HEK293 (cell line): ENCODE measurements at regions not wholly inside any gene's neighbourhood (a gene's known extent, or its start where the extent isn't known, plus 50 kb on each side); places are given as distances from the start of the nearest gene placed in this dataset.
"Not testable (repeated sequence)": the region's sequence is repeated elsewhere in the genome, so short reads cannot be mapped to it uniquely, and the experiment has no call there.

ENCODE experiments used
- CTCF ChIA-PET: fragments of 350-600 bp; formaldehyde crosslinking; extraction: SDS; loops from one replicate; lab custom pipeline; 2021; ENCODE audit warnings: antibody characterized with exemption; lab: Yijun Ruan, JAX
- POLR2A ChIA-PET: fragments of 300-600 bp; formaldehyde crosslinking; extraction: SDS; loops from one replicate; lab custom pipeline; 2020; ENCODE audit warnings: antibody characterized with exemption, inconsistent platforms; lab: Yijun Ruan, JAX
- H3K27ac ChIP-seq: fragments of 200-500 bp; sonication (Bioruptor generic); 2 replicates; pipeline ENCODE4 v1.5.1; 2014; ENCODE audit warnings: low read depth, low read length, control low read depth, inconsistent platforms; ENCODE audit errors: extremely low read depth
- H3K36me3 ChIP-seq, 2 experiments: fragments of 200-500 bp in 1 of 2; sonication (Bioruptor generic) in 1 of 2; 1 replicate in 1 of 2; 2 replicates in 1 of 2; pipeline ENCODE4 v1.5.1; 2014 to 2017; ENCODE audit warnings: inconsistent platforms in 2 of 2, low read length in 2 of 2; ENCODE audit not compliant: control insufficient read depth in 2 of 2, insufficient read depth in 1 of 2
- H3K4me1 ChIP-seq: fragments of 200-500 bp; sonication (Bioruptor generic); 2 replicates; pipeline ENCODE4 v1.5.1; 2014; ENCODE audit warnings: mild to moderate bottlenecking, low read length, inconsistent platforms; ENCODE audit not compliant: control insufficient read depth, insufficient read depth
- H3K4me3 ChIP-seq: 2 replicates; pipeline ENCODE4 v1.5.1; 2011; ENCODE audit warnings: low read depth, mild to moderate bottlenecking, control low read depth, low read length, moderate library complexity
- H3K9me3 ChIP-seq: fragments of 200-500 bp; sonication (Bioruptor generic); 2 replicates; pipeline ENCODE4 v1.5.1; 2014; ENCODE audit warnings: low read depth, low read length, inconsistent platforms; ENCODE audit not compliant: control insufficient read depth, insufficient read depth
- IKZF3 ChIP-seq: fragments of 450-650 bp; IDR thresholded peaks from 2 replicates; pipeline ENCODE4 v1.5.0; 2018; ENCODE audit warnings: missing biosample characterization, mild to moderate bottlenecking, missing genetic modification characterization, moderate library complexity
- KLF7 ChIP-seq: fragments of 450-650 bp; formaldehyde crosslinking; IDR thresholded peaks from 2 replicates; pipeline ENCODE4 v1.5.1; 2016; ENCODE audit warnings: missing biosample characterization, missing genetic modification characterization, borderline replicate concordance
- KLF8 ChIP-seq: fragments of 450-650 bp; formaldehyde crosslinking; IDR thresholded peaks from 2 replicates; pipeline ENCODE4 v1.5.1; 2016; ENCODE audit warnings: missing biosample characterization, missing genetic modification characterization
- SALL2 ChIP-seq: fragments of 450-650 bp; formaldehyde crosslinking; IDR thresholded peaks from 2 replicates; pipeline ENCODE4 v1.5.0; 2017; ENCODE audit warnings: missing biosample characterization, mild to moderate bottlenecking, missing genetic modification characterization, borderline replicate concordance
- SP2 ChIP-seq: fragments of 450-650 bp; formaldehyde crosslinking; IDR thresholded peaks from 2 replicates; pipeline ENCODE4 v1.5.1; 2016; ENCODE audit warnings: missing biosample characterization, missing genetic modification characterization
- SP7 ChIP-seq: fragments of 450-650 bp; formaldehyde crosslinking; IDR thresholded peaks from 2 replicates; pipeline ENCODE4 v1.5.1; 2016; ENCODE audit warnings: missing biosample characterization, missing genetic modification characterization
- TRIM28 ChIP-seq: IDR thresholded peaks from 2 replicates; pipeline ENCODE4 v1.6.1; 2011; ENCODE audit warnings: low read length, control low read depth, borderline replicate concordance
- YY2 ChIP-seq: fragments of 450-650 bp; formaldehyde crosslinking; IDR thresholded peaks from 2 replicates; pipeline ENCODE4 v1.5.1; 2016; ENCODE audit warnings: missing biosample characterization, missing genetic modification characterization
- ZBTB7A ChIP-seq: fragments of 450-650 bp; formaldehyde crosslinking; IDR thresholded peaks from 2 replicates; pipeline ENCODE4 v1.5.1; 2016; ENCODE audit warnings: low read depth, missing biosample characterization, missing genetic modification characterization
- ZFP41 ChIP-seq: fragments of 450-650 bp; formaldehyde crosslinking; IDR thresholded peaks from 2 replicates; pipeline ENCODE4 v1.5.1; 2016; ENCODE audit warnings: missing biosample characterization, missing genetic modification characterization, borderline replicate concordance
- ZIC2 ChIP-seq: fragments of 450-650 bp; formaldehyde crosslinking; IDR thresholded peaks from 2 replicates; pipeline ENCODE4 v1.5.1; 2016; ENCODE audit warnings: missing biosample characterization, missing genetic modification characterization
- ZNF324 ChIP-seq: fragments of 450-650 bp; formaldehyde crosslinking; IDR thresholded peaks from 2 replicates; pipeline ENCODE4 v1.5.1; 2016; ENCODE audit warnings: missing biosample characterization, missing genetic modification characterization
- ZNF416 ChIP-seq: fragments of 450-650 bp; formaldehyde crosslinking; IDR thresholded peaks from 2 replicates; pipeline ENCODE4 v1.5.1; 2016; ENCODE audit warnings: missing biosample characterization, missing genetic modification characterization
- ZNF776 ChIP-seq: fragments of 450-650 bp; formaldehyde crosslinking; IDR thresholded peaks from 2 replicates; pipeline ENCODE4 v1.5.0; 2017; ENCODE audit warnings: missing biosample characterization, missing genetic modification characterization, borderline replicate concordance
- TF ChIP-seq, protein P1 (sequence below): sonication (generic); formaldehyde crosslinking; IDR thresholded peaks from 2 replicates; pipeline ENCODE4 v1.8.1; 2022; ENCODE audit warnings: mild to moderate bottlenecking, moderate library complexity, missing genetic modification reagents
- TF ChIP-seq, protein P2 (sequence below): fragments of 450-650 bp; formaldehyde crosslinking; IDR thresholded peaks from 2 replicates; pipeline ENCODE4 v1.5.1; 2017; ENCODE audit warnings: missing biosample characterization, missing genetic modification characterization
- TF ChIP-seq, protein P3 (sequence below): fragments of 450-650 bp; formaldehyde crosslinking; IDR thresholded peaks from 2 replicates; pipeline ENCODE4 v1.5.1; 2017; ENCODE audit warnings: missing biosample characterization, mild to moderate bottlenecking, missing genetic modification characterization, moderate library complexity
- TF ChIP-seq, protein P4 (sequence below): fragments of 450-650 bp; formaldehyde crosslinking; IDR thresholded peaks from 2 replicates; pipeline ENCODE4 v1.5.1; 2016; ENCODE audit warnings: missing biosample characterization, missing genetic modification characterization, low read depth

DNA sequence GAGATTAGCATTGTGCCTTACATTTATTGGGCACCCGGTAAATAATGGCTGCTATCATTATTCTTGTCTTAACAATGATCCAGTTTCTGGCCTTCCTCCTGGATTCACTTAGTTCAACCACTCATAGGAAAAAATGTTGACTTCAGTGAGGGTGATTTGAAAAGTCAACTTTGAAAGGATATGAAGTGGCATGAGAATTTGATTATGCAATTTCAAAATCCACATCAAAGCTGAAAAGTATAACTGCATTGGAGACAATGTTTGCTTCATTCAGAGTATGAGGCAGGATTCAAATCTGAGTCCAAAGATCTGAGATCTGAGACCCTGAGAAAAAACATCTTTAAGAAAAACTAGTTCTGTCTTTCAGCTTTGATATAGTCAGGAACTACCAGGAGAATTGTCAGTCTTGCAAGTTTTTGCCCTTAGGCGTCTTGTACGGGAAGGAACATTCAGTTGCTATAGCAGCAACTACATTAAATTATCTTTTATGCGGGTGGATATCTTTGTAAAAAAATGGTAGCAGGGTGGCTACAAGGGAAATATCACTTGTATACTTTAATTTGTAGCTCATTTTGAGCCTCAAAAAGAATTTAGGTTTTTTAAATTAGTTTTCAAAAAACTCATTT, 587.5 kb upstream of the LCORL start:
- no peak overlapping the region for H3K4me3 ChIP-seq
- POLR2A ChIA-PET = no interaction called here
- no peak overlapping the region for H3K27ac ChIP-seq
- H3K36me3 ChIP-seq = no peaks in the 10 kb centered on the region
- no peak for TF ChIP-seq TRIM28
- TF ChIP-seq SP7 (tag by site-specific recombination) = no peak
- TF ChIP-seq SALL2 (tag by site-specific recombination) = no peak
- TF ChIP-seq, protein P1, sequence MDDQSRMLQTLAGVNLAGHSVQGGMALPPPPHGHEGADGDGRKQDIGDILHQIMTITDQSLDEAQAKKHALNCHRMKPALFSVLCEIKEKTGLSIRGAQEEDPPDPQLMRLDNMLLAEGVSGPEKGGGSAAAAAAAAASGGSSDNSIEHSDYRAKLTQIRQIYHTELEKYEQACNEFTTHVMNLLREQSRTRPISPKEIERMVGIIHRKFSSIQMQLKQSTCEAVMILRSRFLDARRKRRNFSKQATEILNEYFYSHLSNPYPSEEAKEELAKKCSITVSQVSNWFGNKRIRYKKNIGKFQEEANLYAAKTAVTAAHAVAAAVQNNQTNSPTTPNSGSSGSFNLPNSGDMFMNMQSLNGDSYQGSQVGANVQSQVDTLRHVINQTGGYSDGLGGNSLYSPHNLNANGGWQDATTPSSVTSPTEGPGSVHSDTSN (CRISPR knock-in tag) = no peak
- TF ChIP-seq ZFP41 (tag by site-specific recombination) = no peak
- TF ChIP-seq, protein P2, sequence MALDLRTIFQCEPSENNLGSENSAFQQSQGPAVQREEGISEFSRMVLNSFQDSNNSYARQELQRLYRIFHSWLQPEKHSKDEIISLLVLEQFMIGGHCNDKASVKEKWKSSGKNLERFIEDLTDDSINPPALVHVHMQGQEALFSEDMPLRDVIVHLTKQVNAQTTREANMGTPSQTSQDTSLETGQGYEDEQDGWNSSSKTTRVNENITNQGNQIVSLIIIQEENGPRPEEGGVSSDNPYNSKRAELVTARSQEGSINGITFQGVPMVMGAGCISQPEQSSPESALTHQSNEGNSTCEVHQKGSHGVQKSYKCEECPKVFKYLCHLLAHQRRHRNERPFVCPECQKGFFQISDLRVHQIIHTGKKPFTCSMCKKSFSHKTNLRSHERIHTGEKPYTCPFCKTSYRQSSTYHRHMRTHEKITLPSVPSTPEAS = no peak
- TF ChIP-seq, protein P3, sequence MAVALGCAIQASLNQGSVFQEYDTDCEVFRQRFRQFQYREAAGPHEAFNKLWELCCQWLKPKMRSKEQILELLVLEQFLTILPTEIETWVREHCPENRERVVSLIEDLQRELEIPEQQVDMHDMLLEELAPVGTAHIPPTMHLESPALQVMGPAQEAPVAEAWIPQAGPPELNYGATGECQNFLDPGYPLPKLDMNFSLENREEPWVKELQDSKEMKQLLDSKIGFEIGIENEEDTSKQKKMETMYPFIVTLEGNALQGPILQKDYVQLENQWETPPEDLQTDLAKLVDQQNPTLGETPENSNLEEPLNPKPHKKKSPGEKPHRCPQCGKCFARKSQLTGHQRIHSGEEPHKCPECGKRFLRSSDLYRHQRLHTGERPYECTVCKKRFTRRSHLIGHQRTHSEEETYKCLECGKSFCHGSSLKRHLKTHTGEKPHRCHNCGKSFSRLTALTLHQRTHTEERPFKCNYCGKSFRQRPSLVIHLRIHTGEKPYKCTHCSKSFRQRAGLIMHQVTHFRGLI (tag by site-specific recombination) = no peak
- TF ChIP-seq KLF7 (tag by site-specific recombination) = no peak
- no peak for TF ChIP-seq ZIC2 (tag by site-specific recombination)
- TF ChIP-seq, protein P4, sequence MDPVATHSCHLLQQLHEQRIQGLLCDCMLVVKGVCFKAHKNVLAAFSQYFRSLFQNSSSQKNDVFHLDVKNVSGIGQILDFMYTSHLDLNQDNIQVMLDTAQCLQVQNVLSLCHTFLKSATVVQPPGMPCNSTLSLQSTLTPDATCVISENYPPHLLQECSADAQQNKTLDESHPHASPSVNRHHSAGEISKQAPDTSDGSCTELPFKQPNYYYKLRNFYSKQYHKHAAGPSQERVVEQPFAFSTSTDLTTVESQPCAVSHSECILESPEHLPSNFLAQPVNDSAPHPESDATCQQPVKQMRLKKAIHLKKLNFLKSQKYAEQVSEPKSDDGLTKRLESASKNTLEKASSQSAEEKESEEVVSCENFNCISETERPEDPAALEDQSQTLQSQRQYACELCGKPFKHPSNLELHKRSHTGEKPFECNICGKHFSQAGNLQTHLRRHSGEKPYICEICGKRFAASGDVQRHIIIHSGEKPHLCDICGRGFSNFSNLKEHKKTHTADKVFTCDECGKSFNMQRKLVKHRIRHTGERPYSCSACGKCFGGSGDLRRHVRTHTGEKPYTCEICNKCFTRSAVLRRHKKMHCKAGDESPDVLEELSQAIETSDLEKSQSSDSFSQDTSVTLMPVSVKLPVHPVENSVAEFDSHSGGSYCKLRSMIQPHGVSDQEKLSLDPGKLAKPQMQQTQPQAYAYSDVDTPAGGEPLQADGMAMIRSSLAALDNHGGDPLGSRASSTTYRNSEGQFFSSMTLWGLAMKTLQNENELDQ = no peak
- TF ChIP-seq YY2 (tag by site-specific recombination) = no peak
- no peak for TF ChIP-seq IKZF3 (tag by site-specific recombination)
- TF ChIP-seq ZNF324 (tag by site-specific recombination) = no peak
- no peak for TF ChIP-seq ZBTB7A (tag by site-specific recombination)
- TF ChIP-seq KLF8 = no peak
- TF ChIP-seq ZNF776 (tag by site-specific recombination) = no peak
- no peak for TF ChIP-seq SP2 (tag by site-specific recombination)
- no peak for TF ChIP-seq ZNF416
- TF ChIP-seq, all 188 proteins: peak for 0
- Histone ChIP-seq H3K9me3 (no peaks in the 10 kb centered on the region), H3K4me1 (no peaks in the 10 kb centered on the region)
- CTCF ChIA-PET = interaction anchor here (0.8 kb wide), 1 partner anchor 16 kb away, joined by 3 read pairs; no protein-coding TSS in a partner anchor

DNA sequence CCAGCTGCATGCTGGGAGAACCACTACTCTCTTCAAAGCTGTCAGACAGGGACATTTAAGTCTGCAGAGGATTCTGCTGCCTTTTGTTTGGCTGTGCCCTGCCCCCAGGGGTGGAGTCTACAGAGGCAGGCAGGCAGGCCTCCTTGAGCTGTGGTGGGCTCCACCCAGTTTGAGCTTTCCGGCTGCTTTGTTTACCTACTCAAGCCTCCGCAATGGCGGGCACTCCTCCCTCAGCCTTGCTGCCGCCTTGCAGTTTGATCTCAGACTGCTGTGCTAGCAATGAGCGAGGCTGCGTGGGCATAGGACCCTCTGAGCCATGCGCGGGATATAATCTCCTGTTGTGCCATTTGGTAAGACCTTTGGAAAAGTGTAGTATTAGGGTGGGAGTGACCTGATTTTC, 581.1 kb upstream of the LCORL start:
- POLR2A ChIA-PET, H3K27ac ChIP-seq, CTCF ChIA-PET, H3K36me3 ChIP-seq, H3K9me3 ChIP-seq, H3K4me1 ChIP-seq, H3K4me3 ChIP-seq: not testable (repeated sequence)
